Femur (tissue), 1 donor: ENCODE measurements at regions not wholly inside any gene's neighbourhood (a gene's known extent, or its start where the extent isn't known, plus 50 kb on each side); places are given as distances from the start of the nearest gene placed in this dataset.

ENCODE experiments used
- DNase-seq: peaks from one replicate; pipeline ENCODE4 v3.0.0-alpha.2; 2017

DNA sequence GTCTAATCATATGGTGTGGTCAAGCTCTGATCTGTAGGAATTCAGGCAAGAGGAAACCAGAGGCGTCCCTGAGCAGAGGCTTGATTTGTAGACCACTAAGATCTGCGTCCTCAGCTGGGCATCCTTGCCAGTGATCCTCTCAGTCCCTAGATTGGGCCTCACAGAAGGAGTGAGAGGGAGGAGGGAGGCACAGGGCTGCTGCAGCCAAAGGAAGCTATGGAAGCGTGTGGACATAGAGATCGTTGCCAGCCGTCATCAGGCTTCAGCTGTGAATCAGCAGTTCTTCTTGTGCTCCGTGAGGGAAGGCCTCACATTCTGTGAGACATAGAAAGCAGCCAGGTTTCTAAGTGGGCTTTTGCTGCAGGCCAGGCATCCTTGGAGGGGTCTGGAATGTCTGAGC, 254.6 kb upstream of the KIRREL3 start:
- DNase-seq: peak; percentile 45

- DNase-seq: no peak
Observed at GRCh38 chr11:127252321-127252720, 251.8 kb upstream of the KIRREL3 start.

DNA sequence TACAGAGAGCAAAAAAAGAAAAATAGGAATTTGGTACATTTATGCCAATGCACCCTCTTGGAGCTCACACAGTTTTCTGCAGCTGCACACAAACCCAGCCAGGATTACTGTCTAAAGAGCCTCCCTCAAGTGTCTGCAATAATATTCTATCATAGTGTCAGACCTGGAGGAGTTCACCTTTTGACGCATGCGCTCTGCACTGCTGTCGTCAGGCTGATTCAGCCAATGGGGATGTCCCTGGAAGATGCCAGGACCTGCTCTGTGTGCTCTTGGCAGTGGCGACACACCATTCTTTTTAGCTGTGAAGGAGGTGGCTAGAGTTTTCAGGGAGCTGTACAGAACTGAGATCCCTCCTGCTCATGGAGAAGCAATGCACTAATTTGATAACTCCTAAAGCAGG, 249.0 kb upstream of the KIRREL3 start:
- no peak for DNase-seq

- DNase-seq: no peak
Observed at GRCh38 chr11:127248476-127248875, 247.9 kb upstream of the KIRREL3 start.

DNA sequence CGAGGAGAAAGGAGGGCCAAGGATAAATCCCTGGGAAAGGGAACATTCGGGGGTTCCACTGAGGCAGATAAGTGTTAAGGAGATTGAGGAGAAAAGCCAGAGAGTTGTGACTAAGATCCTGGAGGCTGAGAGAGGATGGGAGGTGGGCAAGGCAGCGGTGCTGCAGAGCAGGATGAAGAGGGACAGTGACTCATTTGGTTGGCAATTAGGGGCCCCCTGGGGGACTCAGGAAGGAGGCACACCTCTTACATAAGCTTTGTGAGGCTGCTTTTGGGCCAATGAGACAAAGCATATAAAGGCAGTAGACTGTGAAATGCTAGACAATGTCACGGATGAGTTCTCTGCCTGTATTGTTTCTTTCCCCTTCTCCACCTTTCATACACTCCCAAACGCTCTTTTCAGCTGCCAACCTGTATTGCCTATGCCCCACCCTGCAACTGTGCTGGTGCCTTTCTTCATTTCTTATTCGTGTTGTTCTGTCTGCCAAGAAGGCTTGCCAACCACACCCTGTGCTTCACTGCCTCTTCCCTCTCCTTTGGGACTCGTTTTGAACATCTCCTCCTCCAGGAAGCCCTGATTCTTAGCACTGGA, 246.8 kb upstream of the KIRREL3 start:
- DNase-seq: no peak

DNA sequence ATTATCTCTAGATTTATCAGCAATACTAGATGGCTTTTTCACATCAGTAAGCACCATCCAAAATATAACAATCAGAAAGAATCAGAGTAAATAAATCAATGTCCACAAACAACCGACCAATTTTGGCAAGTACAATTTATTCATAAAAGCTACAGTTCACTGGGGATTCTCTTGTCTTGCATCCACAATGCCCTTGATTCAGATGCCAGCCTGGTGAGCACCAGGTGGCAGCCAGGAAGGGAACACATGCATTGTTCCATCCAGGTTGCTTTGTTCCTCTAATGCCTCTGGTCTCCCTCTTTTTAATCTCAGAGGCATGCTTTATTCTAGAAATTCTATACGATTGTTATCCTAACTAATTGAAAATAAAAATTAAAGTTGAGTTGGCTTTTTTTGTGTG, 242.1 kb upstream of the KIRREL3 start:
- no peak for DNase-seq

DNA sequence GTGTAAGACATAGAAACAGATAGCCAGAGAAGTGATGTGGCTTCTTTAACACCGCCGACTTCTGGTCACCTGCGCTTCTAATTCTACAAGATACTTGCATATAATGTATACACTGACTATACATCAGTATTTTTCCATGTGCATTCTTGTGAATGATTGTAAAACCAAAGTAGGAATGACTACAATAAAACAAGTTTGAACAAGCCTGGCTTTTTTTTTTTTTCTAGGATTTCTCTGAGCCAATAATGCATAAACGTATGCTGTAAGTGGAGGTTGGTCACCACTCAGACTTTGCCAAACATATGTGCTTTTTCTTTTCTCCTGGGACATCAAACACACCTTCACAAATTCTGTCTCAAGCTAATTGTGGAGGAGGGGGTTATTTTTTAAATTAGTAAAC, 237.8 kb upstream of the KIRREL3 start:
- DNase-seq: no peak

GRCh38 chr11:127236776-127237175, 236.2 kb upstream of the KIRREL3 start:
- no peak for DNase-seq

GRCh38 chr11:127233998-127234397, 233.4 kb upstream of the KIRREL3 start:
- no peak for DNase-seq

DNA sequence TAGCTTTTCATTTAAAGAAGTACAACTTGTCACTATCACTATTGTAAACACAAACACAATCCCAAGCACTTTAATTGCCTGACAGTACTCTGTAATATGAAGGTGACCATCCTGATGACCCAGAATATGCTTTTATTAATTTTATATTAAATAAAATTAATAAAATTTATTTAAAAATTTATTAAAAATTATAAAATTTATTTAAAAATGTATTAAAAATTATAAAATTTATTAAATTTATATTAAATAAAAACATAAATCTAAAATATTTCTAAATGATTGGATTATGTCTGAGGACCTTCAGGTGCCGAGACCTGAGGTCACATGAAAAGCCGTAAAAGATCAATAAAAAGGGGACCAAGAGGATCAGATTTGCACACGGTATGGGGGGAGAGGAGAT, 229.8 kb upstream of the KIRREL3 start:
- no peak for DNase-seq

- no peak for DNase-seq
Observed at GRCh38 chr11:127226949-127227348, 226.4 kb upstream of the KIRREL3 start.

DNA sequence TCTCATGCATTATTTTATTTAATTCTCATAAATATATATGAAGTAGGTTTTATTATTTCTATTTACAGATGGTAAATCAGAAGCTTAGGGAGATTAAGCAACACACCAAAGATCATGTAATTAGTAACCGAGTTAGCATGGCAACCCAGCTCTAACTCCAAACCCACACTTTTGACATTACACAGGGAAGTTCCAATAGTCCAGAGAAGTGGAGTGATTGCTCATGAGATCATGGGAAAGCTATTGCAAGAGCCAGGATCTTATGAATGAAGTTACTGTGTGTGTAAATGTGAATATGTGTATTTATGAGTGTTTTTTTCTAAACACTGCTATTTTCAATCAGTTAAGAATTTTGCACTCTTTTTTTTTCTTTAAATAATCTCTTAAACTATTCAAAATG, 225.8 kb upstream of the KIRREL3 start:
- DNase-seq: no peak

DNA sequence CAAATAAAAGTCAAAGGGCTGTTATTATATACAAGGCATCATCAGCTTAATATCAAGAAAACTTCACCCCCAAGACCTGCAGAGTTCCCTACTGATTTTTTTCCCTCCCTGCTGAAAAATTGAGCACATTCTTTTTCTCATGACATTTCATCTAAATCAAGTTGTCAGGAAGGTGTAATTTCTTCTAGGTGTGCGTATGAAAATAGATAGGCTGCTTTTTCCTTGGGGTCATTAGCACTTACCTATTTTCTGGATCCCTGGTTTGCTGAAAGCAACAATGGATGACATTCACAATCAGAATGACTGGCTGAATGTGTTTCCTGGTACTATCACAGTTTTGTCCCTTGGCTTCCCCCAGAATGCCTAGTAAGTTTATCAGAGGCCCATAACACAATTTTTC, 225.0 kb upstream of the KIRREL3 start:
- no peak for DNase-seq

DNA sequence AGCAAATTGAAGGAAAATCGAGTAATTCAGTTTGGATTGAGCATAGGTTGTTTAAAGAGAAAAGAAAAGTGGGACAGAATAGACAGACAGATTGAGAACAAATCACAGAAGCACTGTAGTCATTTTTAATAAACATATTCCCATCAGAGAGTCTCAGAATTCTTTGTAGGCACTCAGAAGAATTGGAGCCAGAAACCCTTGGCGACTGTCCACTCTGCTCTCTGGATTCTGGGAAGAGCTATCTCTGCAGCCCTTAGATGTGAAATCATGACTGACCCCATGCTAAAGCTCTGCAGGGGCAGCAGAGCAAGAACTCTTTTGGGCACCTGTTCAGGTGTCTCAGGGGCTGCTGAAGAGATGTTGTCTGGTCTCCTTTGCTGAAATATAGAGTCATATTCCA, 223.7 kb upstream of the KIRREL3 start:
- no peak for DNase-seq

DNA sequence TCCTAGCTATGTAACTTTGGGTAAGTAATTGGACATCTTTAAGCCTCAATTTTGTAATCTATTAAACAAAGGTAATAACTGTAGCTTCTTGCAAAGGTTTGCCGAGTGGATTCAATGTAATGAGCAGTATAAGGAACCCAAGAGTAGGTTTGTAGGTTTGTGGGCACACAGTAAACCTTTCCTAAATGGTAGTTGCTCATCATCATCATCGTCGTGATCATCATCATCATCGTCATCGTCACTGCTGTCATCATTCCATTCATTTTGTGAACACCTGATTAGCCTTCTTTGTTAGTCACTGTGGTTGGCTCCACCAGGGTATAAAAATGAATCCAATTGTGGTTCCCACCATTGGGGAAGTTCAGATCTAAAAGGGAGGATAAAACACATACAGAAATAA, 223.1 kb upstream of the KIRREL3 start:
- DNase-seq: no peak

DNA sequence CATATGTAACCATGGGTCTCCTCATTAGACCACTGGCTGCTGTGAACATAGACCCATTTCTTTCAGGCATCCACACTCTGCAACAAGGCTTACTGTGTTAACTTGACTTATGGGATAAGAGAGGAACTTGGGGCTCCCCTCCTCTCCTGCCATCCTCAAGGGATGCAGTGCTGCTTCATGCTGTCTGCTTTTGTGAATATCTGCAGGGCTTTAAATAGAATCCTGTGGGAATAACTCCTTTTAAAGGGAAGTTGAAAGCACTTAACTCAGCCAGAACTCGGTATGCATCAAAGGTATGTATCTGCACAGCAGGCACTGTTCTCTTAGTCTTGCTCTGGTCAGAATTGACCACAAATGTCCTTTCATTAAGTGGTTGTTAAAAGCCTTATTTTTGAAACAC, 222.5 kb upstream of the KIRREL3 start:
- no peak for DNase-seq

DNA sequence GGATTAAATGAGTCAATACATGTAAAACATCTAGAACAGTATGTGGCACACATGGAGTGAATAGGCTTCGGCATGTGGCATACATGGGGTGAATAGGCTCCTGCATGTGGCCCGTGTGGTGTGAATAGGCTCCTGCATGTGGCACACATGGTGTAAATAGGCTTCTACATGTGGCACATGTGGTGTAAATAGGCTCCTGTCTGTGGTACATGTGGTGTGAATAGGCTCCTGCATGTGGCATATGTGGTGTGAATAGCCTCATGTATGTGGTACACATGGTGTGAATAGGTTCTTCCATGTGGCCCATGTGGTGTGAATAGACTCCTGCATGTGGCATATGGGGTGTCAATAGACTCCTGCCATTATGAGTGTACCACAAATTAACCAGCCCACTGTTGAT, 219.1 kb upstream of the KIRREL3 start:
- DNase-seq: no peak

- DNase-seq: no peak
Observed at GRCh38 chr11:127218275-127218608, 217.7 kb upstream of the KIRREL3 start.

GRCh38 chr11:127217452-127218274, 217.1 kb upstream of the KIRREL3 start:
- no peak for DNase-seq

GRCh38 chr11:127205688-127206217, 205.2 kb upstream of the KIRREL3 start:
- no peak for DNase-seq

DNA sequence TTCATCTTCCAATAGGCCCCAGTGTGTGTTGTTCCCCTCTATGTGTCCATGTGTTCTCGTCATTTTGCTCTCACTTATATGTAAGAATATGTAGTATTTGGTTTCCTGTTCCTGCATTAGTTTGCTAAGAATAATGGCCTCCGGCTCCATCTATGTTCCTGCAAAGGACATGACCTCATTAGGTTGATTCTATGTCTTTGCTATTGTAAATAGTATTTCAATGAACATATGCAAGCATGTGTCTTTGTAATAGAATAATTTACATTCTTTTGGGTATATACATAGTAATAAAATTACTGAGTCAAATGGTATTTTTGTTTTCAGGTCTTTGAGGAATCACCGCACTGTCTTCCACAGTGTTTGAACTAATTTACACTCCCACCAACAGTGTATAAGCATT, 202.9 kb upstream of the KIRREL3 start:
- no peak for DNase-seq

DNA sequence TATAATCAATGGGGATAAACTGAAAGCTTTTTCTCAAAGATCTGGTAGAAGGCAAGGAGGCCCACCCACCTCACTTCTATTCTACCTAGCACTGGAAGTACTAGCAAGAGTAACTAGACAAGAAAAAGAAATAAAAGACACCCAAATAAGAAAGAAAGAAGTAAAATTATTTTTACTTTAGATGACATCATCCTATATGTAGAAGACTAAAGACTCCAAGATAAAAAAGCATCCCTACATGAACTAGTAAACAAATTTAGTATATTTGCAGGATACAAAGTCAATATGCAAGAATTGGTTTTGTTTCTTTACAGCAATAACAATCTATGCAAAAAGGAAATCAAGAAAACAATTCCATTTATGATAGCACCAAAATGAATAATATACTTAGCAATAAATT, 201.5 kb upstream of the KIRREL3 start:
- no peak for DNase-seq

DNA sequence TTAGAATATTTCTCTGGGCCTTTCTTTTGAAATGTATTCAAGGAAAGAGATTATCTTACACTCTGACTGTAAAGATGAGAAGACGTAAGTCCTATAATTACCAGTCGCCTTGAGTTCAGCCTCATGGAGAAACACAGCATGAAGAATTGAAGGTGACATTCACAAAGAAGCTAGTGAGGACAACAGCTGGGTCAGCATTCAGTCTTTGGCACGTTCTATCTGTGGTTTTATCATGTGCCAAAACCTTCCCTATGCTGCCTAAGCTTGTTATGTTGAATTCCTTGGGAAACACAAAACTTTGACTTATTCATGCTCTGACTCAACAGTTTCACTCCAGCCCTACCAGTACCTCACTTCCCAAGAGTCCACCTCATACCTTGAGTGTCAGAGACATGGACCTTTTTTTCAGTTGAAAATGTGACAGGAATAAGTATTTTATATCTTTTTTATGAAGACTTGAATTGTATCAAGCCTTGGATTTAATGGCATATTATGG, 198.8 kb upstream of the KIRREL3 start:
- no peak for DNase-seq

- DNase-seq: no peak
Observed at GRCh38 chr11:127195501-127196120, 195.0 kb upstream of the KIRREL3 start.
